Stimulated activated CD4-positive, alpha-beta T cell treated with anti-CD3 and anti-CD28 coated beads, Interleukin-2, amount 100 ng/mL, for 48 hours (primary cell): ENCODE measurements at regions not wholly inside any gene's neighbourhood (a gene's known extent, or its start where the extent isn't known, plus 50 kb on each side); places are given as distances from the start of the nearest gene placed in this dataset.

ENCODE experiments used
- DNase-seq, 2 donors: peaks; one replicate each; pipeline ENCODE4 v3.0.0-alpha.2; 2020

GRCh38 chr20:24718277-24718676 lies 230.8 kb upstream of the CST7 start:
- DNase-seq: no peak

DNA sequence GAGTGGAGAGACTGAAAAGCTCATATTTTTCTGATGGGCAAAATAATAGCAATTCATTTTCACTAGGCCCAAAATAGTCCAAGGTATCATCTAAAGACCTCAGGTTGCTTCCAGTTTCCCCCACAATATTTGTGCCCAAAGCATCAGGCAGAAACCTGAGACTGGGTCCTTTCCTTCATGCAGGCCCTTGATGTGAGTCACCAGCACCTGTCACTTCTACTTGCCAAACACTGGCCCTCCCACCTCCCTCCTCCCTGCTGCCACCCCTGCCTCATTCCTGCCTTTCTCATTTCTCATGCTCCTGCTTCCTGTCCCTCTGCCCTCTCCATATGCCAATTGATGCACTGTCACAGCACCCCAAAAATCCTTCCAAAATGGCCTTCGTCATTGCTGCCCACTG lies 230.4 kb upstream of the CST7 start:
- no peak for DNase-seq

GRCh38 chr20:24720957-24721356 lies 228.1 kb upstream of the CST7 start:
- no peak for DNase-seq

DNA sequence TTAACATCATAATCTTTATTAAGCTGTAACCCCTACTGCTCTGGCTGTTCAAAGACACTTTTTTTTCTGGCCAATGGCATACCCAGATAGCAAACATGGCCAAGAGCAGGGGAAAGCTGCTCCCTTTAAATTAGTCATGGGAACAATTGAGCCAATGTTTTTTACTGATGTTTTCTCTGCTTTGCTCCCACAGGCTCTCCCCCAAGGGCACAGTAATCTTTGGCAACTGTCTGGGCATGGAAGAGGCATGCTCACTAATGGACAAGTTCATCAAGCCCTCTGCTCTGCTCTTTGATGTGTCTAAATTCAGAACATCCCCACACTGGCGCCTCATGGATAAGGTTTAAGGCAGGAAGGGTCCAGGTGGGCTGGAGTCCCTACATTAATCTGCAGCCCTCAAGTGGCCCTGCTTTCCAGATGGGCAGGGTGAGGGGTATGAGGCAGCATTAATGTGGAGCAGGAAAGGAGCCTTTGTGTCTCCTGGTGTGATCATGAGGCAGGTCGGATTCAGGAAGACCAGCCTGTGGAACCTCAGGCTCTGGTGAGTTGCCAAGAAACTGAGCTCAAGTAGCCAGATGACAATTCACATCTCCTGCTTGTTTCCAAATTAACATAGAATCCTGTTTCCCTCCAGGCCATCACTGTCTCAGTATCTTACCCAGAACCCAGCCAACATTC lies 227.0 kb upstream of the CST7 start:
- no peak for DNase-seq

DNA sequence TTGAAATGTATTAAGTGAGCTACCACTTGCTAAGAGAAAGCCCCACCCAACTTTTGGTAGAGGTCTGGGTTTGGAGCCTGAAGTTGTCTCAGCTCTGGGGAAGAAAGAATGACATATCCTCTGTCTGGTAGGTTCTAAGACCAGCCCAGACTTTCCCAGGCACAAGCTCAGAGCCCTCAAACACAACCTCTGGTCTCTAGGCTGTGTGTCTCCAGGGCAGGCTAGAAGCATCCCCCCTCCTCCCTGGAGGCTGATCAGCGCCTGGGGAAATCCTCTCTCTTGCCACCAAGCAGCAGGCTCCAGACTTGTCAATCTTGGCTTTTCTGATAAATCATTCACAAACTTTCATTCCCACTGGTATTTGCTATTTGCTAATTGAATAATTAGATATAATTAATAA lies 226.5 kb upstream of the CST7 start:
- DNase-seq: no peak

GRCh38 chr20:24723186-24723585 lies 225.9 kb upstream of the CST7 start:
- no peak for DNase-seq

GRCh38 chr20:24723647-24724352 lies 225.3 kb upstream of the CST7 start:
- no peak for DNase-seq

DNA sequence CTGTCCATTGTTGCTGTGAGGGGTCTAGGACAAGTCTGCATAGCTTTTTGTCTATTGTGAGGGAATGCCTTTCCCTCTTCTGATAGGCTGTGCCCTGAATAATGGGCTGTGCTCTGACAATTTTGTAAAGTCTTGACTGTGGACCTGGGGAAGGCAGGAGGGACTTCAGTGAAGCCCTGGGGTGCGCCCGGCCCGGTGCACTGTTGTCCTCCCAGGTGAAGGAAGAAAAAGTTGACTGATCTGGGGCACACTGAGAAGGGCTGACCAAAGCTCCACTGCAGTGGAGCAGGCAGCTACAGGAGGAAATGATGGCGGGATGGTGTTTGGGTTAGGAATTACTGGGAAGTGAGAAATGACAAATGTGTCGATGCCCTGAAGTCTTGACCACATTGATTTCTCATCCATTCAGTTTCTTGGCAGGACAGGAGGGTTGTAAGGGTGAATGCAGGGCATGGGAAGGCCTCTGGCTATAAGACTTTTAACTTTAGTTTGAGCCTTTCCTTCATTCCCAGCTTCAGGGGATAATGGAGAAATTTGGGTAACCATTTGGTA lies 224.0 kb upstream of the CST7 start:
- DNase-seq: no peak

GRCh38 chr20:24727795-24728194 lies 221.3 kb upstream of the CST7 start:
- no peak for DNase-seq

DNA sequence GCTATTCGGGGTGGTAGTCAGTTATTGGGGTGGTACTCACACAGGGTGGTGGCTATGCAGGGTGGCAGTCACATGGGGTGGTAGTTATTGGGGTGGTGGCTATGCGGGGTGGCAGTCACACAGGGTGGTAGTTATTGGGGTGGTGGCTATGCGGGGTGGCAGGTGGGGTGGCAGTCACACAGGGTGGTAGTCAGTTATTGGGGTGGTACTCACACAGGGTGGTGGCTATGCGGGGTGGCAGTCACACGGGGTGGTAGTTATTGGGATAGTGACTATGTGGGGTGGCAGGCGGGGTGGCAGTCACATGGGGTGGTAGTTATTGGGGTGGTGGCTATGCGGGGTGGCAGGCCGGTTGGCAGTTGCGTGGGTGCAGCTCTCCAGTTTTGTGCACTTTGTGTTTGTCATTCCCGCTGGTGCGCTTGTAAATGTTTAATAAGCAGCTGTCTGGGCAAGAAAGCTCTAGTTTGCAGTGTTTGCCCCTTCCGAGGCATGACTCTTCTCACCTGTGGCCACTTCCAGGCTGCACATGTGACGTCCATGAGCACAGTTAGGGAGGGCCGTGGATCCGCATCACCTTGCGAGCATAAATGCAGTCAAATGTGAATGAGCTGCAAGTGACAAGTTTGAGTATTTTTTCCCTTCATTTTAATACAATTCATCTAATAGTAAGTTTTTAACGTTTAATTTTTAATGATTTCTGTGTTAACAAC lies 219.0 kb upstream of the CST7 start:
- no peak for DNase-seq

DNA sequence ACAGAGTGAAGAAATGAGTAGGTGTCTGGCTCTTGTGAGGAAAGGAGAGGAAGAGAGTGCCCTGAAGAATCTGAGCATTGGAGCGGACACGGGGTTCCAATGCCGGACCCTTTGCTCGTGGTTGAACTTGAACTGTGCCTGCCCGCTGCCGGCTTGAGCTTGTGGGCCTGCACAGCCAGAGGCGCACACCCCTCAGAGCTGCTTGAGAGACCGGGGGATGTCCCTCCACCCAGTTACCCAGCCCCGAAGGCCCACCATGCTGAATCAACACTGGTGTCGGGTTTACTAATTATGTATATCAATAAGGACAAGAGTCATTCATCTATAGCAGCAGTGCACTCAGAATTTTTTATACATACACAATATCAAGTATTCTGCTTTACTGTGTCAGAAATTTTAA lies 218.3 kb upstream of the CST7 start:
- DNase-seq: no peak

GRCh38 chr20:24731312-24731711 lies 217.8 kb upstream of the CST7 start:
- DNase-seq: no peak

GRCh38 chr20:24732076-24732475 lies 217.0 kb upstream of the CST7 start:
- no peak for DNase-seq

DNA sequence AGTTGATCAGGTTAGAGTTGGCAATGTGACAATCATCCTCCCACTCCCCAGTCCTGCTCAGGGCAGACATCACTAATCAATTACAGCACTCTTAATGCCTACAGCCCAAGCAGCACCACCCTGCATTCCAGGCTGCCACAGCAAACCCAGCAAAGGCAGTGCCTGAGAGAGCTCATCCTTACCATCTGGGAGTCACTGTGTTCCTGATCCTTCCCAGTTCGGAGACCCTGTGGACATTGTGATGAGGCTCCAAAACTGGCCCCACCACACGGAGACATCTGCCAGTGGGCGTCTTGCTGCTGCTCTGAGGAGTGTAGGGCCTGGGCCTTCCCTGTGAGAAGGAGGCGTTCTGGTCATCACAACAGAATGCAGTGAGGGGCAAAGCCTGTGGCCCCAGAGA lies 216.5 kb upstream of the CST7 start:
- DNase-seq: no peak

DNA sequence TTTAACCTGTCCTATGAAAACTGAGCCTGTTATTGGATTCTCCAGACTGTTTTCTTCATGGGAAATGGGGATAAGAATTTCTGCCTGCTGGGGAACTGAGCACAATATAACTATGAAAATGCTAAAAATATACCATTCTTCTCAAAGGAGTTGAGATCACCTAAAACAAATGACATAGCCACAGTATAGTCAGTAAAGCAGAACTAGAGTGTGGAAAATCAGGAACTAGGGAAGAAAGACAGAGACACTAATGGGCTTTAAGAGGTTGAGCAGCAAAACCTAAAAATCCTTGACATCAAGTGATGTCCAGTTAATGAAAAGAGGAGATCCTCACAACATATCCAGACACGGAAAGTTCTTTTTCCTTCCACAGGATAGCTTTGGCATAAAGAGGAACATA lies 215.7 kb upstream of the CST7 start:
- DNase-seq: no peak

DNA sequence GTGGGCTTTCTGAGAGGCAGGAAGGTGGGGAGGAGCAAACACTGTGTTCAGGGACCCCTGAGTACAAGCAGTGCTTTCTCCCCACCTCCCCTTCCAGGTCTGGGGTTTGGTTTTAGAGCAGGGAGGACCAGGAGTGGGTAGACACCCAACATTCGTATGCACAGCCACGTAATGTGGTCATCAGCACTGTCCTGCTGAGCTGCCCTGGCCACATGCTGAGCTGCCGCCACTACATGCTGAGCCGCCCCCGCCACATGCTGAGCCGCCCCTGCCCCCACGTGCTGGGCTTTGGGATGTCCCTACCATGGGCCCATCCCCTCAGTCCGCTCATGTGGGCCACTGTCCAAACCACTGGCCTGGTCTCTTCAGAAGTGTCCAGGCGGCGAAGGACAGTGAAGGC lies 214.9 kb upstream of the CST7 start:
- no peak for DNase-seq

DNA sequence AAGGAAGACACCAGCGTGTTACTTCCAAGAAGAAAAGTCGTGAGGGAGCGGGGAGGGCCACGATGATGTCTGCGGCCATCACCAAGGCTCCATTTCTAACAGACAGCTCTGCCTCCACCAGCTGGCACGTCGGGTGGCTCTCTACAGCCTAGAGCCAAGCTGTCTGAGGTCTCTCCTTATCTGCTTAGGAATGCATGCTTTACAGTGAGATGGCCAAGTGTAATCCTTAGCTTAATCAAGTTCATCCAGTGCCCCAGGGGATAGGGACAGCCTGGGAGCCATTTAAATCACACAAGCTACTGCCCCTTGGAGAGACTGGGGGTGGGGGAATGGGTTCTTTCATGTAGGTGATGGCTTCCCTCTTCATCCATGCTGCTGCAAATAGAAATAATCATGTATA lies 213.8 kb upstream of the CST7 start:
- DNase-seq: no peak

DNA sequence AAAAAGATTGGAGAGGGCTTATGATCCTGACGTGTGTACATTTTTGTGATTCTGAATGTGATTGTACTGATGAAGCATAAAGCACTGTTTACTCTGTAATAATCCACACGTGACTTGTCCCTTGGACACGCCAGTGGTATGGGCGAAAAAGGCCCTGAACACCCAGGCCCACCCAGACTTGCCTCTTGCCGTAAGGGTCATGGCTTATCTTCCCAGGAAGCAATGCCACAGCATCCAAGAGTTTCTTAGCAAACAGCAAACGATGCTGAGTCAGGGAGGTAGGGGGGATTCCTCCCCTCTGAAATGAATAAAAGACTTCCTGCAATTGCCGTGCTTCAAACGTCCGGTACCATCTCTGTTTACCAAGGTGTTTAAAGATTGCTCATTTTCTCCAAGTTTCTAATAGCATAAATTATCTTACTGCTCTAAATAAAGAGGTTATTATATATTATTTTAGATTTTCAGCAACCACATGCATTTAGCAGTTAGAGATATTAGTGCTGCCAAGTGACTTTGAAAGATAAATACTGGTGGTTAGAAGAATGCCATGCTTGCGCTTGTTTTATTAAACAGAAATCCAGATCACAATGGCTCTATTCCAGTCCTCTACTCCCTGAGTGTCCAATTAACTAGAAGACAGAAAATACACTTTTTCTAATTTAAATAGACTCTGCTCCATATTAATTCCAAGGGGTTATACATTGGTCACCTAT lies 212.8 kb upstream of the CST7 start:
- DNase-seq: no peak

- no peak for DNase-seq
Observed at GRCh38 chr20:24736844-24737211, 212.2 kb upstream of the CST7 start.

DNA sequence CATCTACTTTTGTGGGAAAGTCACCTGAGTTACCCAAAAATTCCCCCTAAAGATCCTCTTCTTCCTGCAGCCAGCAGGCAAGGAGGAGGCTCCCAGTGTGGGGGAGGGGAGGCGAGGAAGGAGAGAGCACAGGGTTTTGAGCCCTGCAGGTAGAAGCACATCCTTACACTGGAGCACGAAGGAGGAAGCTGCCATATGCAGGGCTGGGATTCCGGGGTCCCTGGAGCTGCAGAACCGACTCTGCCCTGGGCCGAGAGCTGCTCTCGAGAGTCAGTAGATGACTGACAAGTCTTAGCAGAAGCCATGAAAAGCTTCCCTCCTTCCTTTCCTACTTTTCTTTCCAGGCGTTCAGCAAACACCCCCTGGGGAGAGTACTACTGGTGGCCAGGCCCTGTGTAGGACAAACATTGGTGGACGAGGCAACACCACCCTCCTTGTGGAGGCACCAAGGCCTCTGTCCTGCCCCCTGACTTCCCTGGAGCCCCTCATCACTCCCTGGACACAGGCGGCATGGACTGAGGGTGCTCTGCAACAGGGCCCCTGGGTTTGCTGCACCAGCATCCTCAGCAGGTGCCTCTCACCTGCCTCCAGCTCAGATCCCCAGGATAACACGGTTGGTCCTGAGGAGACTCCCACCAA lies 211.7 kb upstream of the CST7 start:
- DNase-seq: no peak

DNA sequence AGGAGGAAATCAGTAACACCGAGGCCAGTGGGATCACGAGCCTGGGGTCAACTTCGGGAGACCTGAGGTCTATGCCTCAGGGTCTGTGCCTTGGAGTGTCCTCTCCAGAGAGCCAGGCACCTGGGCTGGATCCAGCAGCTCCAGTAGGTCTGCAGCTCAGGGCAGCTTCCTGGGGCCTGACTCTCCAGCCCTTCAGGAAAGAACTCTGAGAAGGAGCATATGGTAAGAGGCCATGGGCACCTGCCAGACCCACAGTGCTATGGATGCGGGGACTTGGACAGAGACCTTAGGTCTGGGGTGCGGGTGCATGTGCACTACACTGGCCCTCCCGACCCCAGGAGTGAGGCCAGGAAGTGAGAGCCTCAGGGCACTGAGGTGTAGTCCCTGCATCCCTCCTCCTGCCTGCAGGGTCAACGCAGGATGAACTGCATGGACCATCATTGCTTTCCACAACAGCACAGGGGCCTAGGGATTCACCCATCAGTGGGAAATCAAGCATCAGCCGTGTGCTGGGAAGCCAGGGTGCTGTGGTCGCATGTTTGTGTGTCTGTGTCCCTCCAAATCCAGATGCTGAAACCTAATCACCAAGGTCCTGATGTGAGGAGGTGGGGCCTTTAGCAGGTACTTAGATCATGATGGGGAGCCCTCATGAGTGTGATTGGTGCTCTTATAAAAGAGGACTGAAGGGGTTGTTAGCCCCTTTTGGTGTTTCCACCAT lies 210.9 kb upstream of the CST7 start:
- no peak for DNase-seq

DNA sequence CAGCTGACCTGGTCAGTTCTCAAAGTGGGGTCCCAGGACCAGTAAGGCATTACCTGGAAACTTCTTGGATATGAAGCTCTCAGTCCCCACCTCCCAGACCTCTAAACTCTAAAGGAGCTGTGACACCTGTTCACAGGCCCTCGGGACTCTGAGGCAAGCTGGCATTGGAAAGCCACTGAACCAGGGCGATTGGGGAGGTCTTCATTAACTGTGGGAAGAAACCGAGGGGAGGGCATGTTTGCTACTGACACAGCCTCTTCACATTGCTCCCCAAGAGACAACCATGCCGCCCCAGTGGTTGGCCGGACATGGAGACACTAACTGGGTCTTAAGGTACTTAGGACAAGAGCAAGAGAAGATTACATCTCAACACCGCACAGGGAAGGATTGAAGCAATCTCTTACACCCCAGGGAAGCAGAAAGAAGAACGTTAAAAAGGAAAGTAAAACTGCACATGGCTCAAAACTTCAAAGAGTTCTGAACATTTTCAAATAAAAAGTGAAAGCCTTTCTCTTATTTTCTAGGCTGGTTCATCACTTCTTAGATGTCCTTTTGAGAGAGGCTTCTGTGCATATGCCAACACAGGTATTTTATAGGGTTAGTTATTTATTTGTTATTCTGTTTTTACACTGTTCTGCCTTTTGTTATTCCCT lies 210.0 kb upstream of the CST7 start:
- DNase-seq: no peak
